WTC11 (cell line): ENCODE measurements at regions not wholly inside any gene's neighbourhood (a gene's known extent, or its start where the extent isn't known, plus 50 kb on each side); places are given as distances from the start of the nearest gene placed in this dataset.

Experiments used
- ELF4 ChIP-seq: sonication (generic); formaldehyde crosslinking; IDR thresholded peaks from 2 replicates; pipeline ENCODE4 v1.8.1; 2022; ENCODE audit warnings: low read depth, mild to moderate bottlenecking, moderate library complexity, missing genetic modification reagents
- ETV6 ChIP-seq: sonication (generic); formaldehyde crosslinking; IDR thresholded peaks from 2 replicates; pipeline ENCODE4 v1.8.1; 2022; ENCODE audit warnings: mild to moderate bottlenecking, missing genetic modification reagents
- NR2C2 ChIP-seq: sonication (generic); formaldehyde crosslinking; IDR thresholded peaks from 2 replicates; pipeline ENCODE4 v1.8.0; 2022; ENCODE audit warnings: mild to moderate bottlenecking, missing genetic modification reagents
- PRRX2 ChIP-seq: fragments of 250-450 bp; sonication (Bioruptor Pico); IDR thresholded peaks from 2 replicates; pipeline ENCODE4 v1.8.0; 2021; ENCODE audit warnings: mild to moderate bottlenecking
- SMAD3 ChIP-seq: sonication (generic); formaldehyde crosslinking; IDR thresholded peaks from 2 replicates; pipeline ENCODE4 v1.8.0; 2022; ENCODE audit warnings: missing genetic modification reagents, mild to moderate bottlenecking, borderline replicate concordance
- ZNF263 ChIP-seq: sonication (generic); formaldehyde crosslinking; IDR thresholded peaks from 2 replicates; pipeline ENCODE4 v1.8.1; 2022; ENCODE audit warnings: low read depth, mild to moderate bottlenecking, moderate library complexity, missing genetic modification reagents
- ZNF317 ChIP-seq: sonication (generic); formaldehyde crosslinking; IDR thresholded peaks from 2 replicates; pipeline ENCODE4 v1.8.1; 2023; ENCODE audit warnings: low read depth, mild to moderate bottlenecking, moderate library complexity, missing genetic modification reagents, borderline replicate concordance
- TF ChIP-seq, protein P1 (sequence below): fragments of 200-600 bp; IDR thresholded peaks from 2 replicates; pipeline ENCODE4 v1.8.0; 2022; ENCODE audit warnings: antibody characterized with exemption
- TF ChIP-seq, protein P2 (sequence below): sonication (generic); formaldehyde crosslinking; IDR thresholded peaks from 2 replicates; pipeline ENCODE4 v1.8.0; 2022; ENCODE audit warnings: mild to moderate bottlenecking, missing genetic modification reagents
- TF ChIP-seq, protein P3 (sequence below): sonication (generic); formaldehyde crosslinking; IDR thresholded peaks from 2 replicates; pipeline ENCODE4 v1.8.1; 2023; ENCODE audit warnings: mild to moderate bottlenecking, missing genetic modification reagents
- TF ChIP-seq, protein P4 (sequence below): sonication (generic); formaldehyde crosslinking; IDR thresholded peaks from 2 replicates; pipeline ENCODE4 v1.8.0; 2022; ENCODE audit warnings: mild to moderate bottlenecking, missing genetic modification reagents
- TF ChIP-seq, protein P5 (sequence below): sonication (generic); formaldehyde crosslinking; conservative IDR thresholded peaks from 2 replicates; pipeline ENCODE4 v1.8.1; 2022; ENCODE audit warnings: mild to moderate bottlenecking, missing genetic modification reagents
- TF ChIP-seq, protein P6 (sequence below): sonication (generic); formaldehyde crosslinking; IDR thresholded peaks from 2 replicates; pipeline ENCODE4 v1.8.1; 2022; ENCODE audit warnings: low read depth, mild to moderate bottlenecking, moderate library complexity, missing genetic modification reagents, borderline replicate concordance
- TF ChIP-seq, protein P7 (sequence below): sonication (generic); formaldehyde crosslinking; IDR thresholded peaks from 2 replicates; pipeline ENCODE4 v1.8.1; 2023; ENCODE audit warnings: mild to moderate bottlenecking, missing genetic modification reagents

DNA sequence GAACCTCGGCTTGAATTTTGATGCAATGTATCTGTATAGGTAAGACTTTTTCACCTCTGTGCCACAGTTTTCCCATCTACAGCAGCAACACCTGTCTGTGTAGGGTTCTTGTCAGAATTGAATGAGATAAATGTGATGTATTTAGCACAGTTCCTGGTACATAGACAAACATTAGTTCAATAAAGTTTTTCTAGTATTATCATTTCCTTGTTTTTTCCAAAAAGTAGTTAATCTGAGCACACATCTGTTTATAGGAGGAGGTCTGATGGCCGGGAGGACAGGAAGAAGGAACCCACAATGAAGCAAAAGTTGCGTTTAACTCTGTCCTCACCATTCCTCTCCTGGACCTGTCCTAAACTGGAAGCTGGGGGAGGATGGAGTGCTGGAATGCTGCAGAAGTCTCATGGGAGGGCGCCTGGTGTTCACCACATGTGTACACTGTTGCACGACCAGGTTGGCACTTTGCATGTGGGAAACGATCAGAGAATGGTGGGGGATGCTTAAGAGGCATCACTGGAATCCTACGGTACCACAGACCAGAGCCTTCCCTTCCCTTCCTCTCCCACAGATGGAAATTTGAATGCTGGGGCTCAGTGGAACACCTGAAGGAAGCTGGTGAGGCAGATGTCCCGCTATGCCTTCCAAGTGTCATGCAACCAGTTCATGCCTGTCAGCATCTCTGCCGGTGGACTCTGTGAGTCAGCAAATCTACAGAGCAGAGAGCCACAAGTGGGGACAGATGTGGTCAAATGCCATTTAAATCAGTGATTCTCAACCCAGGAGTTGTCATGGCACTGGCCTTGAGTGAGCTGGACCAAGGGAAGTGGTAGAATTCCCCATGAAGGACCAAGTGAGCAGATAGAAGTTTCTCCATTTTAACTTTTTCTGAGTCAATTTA is 315.6 kb downstream of the DLEU7 start:
- TF ChIP-seq, protein P1, sequence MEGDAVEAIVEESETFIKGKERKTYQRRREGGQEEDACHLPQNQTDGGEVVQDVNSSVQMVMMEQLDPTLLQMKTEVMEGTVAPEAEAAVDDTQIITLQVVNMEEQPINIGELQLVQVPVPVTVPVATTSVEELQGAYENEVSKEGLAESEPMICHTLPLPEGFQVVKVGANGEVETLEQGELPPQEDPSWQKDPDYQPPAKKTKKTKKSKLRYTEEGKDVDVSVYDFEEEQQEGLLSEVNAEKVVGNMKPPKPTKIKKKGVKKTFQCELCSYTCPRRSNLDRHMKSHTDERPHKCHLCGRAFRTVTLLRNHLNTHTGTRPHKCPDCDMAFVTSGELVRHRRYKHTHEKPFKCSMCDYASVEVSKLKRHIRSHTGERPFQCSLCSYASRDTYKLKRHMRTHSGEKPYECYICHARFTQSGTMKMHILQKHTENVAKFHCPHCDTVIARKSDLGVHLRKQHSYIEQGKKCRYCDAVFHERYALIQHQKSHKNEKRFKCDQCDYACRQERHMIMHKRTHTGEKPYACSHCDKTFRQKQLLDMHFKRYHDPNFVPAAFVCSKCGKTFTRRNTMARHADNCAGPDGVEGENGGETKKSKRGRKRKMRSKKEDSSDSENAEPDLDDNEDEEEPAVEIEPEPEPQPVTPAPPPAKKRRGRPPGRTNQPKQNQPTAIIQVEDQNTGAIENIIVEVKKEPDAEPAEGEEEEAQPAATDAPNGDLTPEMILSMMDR, result no peak
- TF ChIP-seq SMAD3 (CRISPR knock-in tag) (no peak), ZNF317 (CRISPR knock-in tag) (no peak), ZNF263 (no peak), PRRX2 (CRISPR knock-in tag) (no peak), ETV6 (CRISPR knock-in tag) (no peak), ELF4 (CRISPR knock-in tag) (no peak), NR2C2 (CRISPR knock-in tag) (no peak)
- TF ChIP-seq, protein P2, sequence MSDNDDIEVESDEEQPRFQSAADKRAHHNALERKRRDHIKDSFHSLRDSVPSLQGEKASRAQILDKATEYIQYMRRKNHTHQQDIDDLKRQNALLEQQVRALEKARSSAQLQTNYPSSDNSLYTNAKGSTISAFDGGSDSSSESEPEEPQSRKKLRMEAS, result no peak
- TF ChIP-seq, protein P3, sequence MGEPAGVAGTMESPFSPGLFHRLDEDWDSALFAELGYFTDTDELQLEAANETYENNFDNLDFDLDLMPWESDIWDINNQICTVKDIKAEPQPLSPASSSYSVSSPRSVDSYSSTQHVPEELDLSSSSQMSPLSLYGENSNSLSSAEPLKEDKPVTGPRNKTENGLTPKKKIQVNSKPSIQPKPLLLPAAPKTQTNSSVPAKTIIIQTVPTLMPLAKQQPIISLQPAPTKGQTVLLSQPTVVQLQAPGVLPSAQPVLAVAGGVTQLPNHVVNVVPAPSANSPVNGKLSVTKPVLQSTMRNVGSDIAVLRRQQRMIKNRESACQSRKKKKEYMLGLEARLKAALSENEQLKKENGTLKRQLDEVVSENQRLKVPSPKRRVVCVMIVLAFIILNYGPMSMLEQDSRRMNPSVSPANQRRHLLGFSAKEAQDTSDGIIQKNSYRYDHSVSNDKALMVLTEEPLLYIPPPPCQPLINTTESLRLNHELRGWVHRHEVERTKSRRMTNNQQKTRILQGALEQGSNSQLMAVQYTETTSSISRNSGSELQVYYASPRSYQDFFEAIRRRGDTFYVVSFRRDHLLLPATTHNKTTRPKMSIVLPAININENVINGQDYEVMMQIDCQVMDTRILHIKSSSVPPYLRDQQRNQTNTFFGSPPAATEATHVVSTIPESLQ, result no peak
- TF ChIP-seq, protein P4, sequence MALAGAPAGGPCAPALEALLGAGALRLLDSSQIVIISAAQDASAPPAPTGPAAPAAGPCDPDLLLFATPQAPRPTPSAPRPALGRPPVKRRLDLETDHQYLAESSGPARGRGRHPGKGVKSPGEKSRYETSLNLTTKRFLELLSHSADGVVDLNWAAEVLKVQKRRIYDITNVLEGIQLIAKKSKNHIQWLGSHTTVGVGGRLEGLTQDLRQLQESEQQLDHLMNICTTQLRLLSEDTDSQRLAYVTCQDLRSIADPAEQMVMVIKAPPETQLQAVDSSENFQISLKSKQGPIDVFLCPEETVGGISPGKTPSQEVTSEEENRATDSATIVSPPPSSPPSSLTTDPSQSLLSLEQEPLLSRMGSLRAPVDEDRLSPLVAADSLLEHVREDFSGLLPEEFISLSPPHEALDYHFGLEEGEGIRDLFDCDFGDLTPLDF, result no peak
- TF ChIP-seq, protein P5, sequence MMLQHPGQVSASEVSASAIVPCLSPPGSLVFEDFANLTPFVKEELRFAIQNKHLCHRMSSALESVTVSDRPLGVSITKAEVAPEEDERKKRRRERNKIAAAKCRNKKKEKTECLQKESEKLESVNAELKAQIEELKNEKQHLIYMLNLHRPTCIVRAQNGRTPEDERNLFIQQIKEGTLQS (CRISPR knock-in tag), result no peak
- TF ChIP-seq, protein P6, sequence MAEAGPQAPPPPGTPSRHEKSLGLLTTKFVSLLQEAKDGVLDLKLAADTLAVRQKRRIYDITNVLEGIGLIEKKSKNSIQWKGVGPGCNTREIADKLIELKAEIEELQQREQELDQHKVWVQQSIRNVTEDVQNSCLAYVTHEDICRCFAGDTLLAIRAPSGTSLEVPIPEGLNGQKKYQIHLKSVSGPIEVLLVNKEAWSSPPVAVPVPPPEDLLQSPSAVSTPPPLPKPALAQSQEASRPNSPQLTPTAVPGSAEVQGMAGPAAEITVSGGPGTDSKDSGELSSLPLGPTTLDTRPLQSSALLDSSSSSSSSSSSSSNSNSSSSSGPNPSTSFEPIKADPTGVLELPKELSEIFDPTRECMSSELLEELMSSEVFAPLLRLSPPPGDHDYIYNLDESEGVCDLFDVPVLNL (CRISPR knock-in tag), result no peak
- TF ChIP-seq, protein P7, sequence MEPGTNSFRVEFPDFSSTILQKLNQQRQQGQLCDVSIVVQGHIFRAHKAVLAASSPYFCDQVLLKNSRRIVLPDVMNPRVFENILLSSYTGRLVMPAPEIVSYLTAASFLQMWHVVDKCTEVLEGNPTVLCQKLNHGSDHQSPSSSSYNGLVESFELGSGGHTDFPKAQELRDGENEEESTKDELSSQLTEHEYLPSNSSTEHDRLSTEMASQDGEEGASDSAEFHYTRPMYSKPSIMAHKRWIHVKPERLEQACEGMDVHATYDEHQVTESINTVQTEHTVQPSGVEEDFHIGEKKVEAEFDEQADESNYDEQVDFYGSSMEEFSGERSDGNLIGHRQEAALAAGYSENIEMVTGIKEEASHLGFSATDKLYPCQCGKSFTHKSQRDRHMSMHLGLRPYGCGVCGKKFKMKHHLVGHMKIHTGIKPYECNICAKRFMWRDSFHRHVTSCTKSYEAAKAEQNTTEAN (CRISPR knock-in tag), result no peak
